Neural cell (in vitro differentiated cells): ENCODE measurements at regions not wholly inside any gene's neighbourhood (a gene's known extent, or its start where the extent isn't known, plus 50 kb on each side); places are given as distances from the start of the nearest gene placed in this dataset.

Source experiments
- H2AFZ ChIP-seq: fragments of 200-600, 300-800 bp; sonication (generic), shearing (Covaris generic); 2 replicates; pipeline ENCODE4 v1.6.0; 2014; ENCODE audit warnings: low read depth, mild to moderate bottlenecking, antibody characterized with exemption, low read length, moderate library complexity
- H3F3A ChIP-seq: fragments of 200-600 bp; shearing (Covaris generic); 2 replicates; pipeline ENCODE4 v1.6.1; 2016; ENCODE audit warnings: mild to moderate bottlenecking, moderate library complexity, mixed read lengths, antibody characterized with exemption, low read length; ENCODE audit not compliant: insufficient read depth, poor library complexity, severe bottlenecking
- H3K27ac ChIP-seq: fragments of 200-600, 300-800 bp; sonication (generic), shearing (Covaris generic); 2 replicates; pipeline ENCODE4 v1.5.1; 2014; ENCODE audit warnings: mild to moderate bottlenecking, low read length, moderate library complexity
- H3K27me3 ChIP-seq: fragments of 300-800, 200-600 bp; sonication (generic), shearing (Covaris generic); 2 replicates; pipeline ENCODE4 v1.6.0; 2014; ENCODE audit warnings: mild to moderate bottlenecking, low read depth, low read length, moderate library complexity; ENCODE audit not compliant: insufficient read depth
- H3K36me3 ChIP-seq: fragments of 300-800, 200-600 bp; sonication (generic), shearing (Covaris generic); 2 replicates; pipeline ENCODE4 v1.5.1; 2014; ENCODE audit warnings: mild to moderate bottlenecking, antibody characterized with exemption, low read length, moderate library complexity; ENCODE audit not compliant: insufficient read depth
- H3K4me2 ChIP-seq: fragments of 300-800, 200-600 bp; sonication (generic), shearing (Covaris generic); 2 replicates; pipeline ENCODE4 v1.6.0; 2014; ENCODE audit warnings: mild to moderate bottlenecking, low read length
- H3K4me3 ChIP-seq: fragments of 300-800, 200-600 bp; sonication (generic), shearing (Covaris generic); 2 replicates; pipeline ENCODE4 v1.5.1; 2014; ENCODE audit warnings: mild to moderate bottlenecking, low read length, moderate library complexity
- H3K79me2 ChIP-seq: fragments of 200-600 bp; shearing (Covaris generic); replicated peaks from 2 replicates; pipeline ENCODE4 v1.6.0; 2014; ENCODE audit warnings: mild to moderate bottlenecking, low read length, moderate library complexity; ENCODE audit not compliant: insufficient read depth
- H3K9ac ChIP-seq: fragments of 300-800, 200-600 bp; sonication (generic), shearing (Covaris generic); 2 replicates; pipeline ENCODE4 v1.6.1; 2016; ENCODE audit warnings: mild to moderate bottlenecking, low read length, mixed read lengths
- H3K9me2 ChIP-seq: fragments of 200-600 bp; shearing (Covaris generic); 2 replicates; pipeline ENCODE4 v1.6.1; 2016; ENCODE audit warnings: mild to moderate bottlenecking, low read length, mixed read lengths; ENCODE audit not compliant: insufficient read depth
- H3K9me3 ChIP-seq: fragments of 200-600, 300-800 bp; sonication (generic), shearing (Covaris generic); 2 replicates; pipeline ENCODE4 v1.6.1; 2016; ENCODE audit warnings: mild to moderate bottlenecking, mixed run types, low read length, moderate library complexity, mixed read lengths
- H4K20me1 ChIP-seq: fragments of 200-600 bp; shearing (Covaris generic); 2 replicates; pipeline ENCODE4 v1.6.1; 2016; ENCODE audit warnings: mild to moderate bottlenecking, mixed run types; ENCODE audit not compliant: insufficient read depth
- CTCF ChIP-seq: fragments of 450-650 bp; IDR thresholded peaks from 2 replicates; pipeline ENCODE4 v1.5.1; 2014; ENCODE audit warnings: antibody characterized with exemption, mild to moderate bottlenecking, moderate library complexity; ENCODE audit not compliant: poor library complexity, severe bottlenecking
- EP300 ChIP-seq: fragments of 450-650 bp; conservative IDR thresholded peaks from 2 replicates; pipeline ENCODE4 v1.6.1; 2014; ENCODE audit warnings: antibody characterized with exemption, mild to moderate bottlenecking, moderate library complexity; ENCODE audit not compliant: poor library complexity, severe bottlenecking
- EZH2 ChIP-seq: fragments of 200-600, 300-800 bp; shearing (Covaris generic), sonication (generic); IDR thresholded peaks from 2 replicates; pipeline ENCODE4 v1.6.1; 2014; ENCODE audit warnings: antibody characterized with exemption, low read length, borderline replicate concordance, mild to moderate bottlenecking; ENCODE audit not compliant: insufficient read depth, poor library complexity, severe bottlenecking
- MXI1 ChIP-seq: fragments of 450-650 bp; conservative IDR thresholded peaks from 2 replicates; pipeline ENCODE4 v1.6.1; 2014; ENCODE audit warnings: antibody characterized with exemption, mild to moderate bottlenecking; ENCODE audit not compliant: poor library complexity, severe bottlenecking
- POLR2AphosphoS5 ChIP-seq: IDR thresholded peaks from 2 replicates; pipeline ENCODE4 v1.6.1; 2012
- RAD21 ChIP-seq: fragments of 450-650 bp; conservative IDR thresholded peaks from 2 replicates; pipeline ENCODE4 v1.6.1; 2014; ENCODE audit warnings: antibody characterized with exemption, mild to moderate bottlenecking, moderate library complexity
- SMC3 ChIP-seq: fragments of 450-650 bp; conservative IDR thresholded peaks from 2 replicates; pipeline ENCODE4 v1.6.1; 2014; ENCODE audit warnings: antibody characterized with exemption, mild to moderate bottlenecking, moderate library complexity; ENCODE audit not compliant: poor library complexity
- TAF1 ChIP-seq: IDR thresholded peaks from 2 replicates; pipeline ENCODE4 v1.6.1; 2012; ENCODE audit warnings: low read depth
- TF ChIP-seq, protein P1 (sequence below): IDR thresholded peaks from 2 replicates; pipeline ENCODE4 v1.6.1; 2012; ENCODE audit warnings: borderline replicate concordance

DNA sequence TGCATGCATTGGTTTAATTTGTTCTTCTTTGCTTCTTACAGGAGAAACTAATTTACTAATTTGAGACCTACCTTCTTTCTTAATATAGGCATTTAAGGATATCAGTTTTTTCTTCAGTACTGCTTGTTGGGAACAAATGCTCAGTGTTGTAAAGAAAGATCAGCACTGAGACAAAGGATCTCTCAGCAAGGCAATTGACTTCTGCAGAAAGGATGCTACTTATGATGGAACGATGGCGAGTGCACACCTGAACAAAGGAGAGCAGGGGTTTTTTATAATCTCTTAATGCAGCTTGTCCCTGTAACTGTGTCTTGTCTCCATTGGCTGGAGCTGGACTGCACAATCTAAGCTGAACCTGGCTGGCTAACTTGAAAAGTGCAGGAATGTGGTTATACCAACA, 64.2 kb downstream of the RPP21 start:
- Histone ChIP-seq H3K9me3 (no peaks in the 10 kb centered on the region), H3K4me3 (no peak overlapping the region), H2AFZ (no peak overlapping the region), H3K27me3 (no peaks in the 10 kb centered on the region), H3F3A (no peaks in the 10 kb centered on the region), H4K20me1 (no peaks in the 10 kb centered on the region), H3K27ac (no peak overlapping the region), H3K9me2 (no peaks in the 10 kb centered on the region), H3K9ac (no peak overlapping the region), H3K36me3 (no peaks in the 10 kb centered on the region), H3K4me2 (no peak overlapping the region), H3K79me2 (no peaks in the 10 kb centered on the region)
- no peak for TF ChIP-seq RAD21
- TF ChIP-seq, protein P1, sequence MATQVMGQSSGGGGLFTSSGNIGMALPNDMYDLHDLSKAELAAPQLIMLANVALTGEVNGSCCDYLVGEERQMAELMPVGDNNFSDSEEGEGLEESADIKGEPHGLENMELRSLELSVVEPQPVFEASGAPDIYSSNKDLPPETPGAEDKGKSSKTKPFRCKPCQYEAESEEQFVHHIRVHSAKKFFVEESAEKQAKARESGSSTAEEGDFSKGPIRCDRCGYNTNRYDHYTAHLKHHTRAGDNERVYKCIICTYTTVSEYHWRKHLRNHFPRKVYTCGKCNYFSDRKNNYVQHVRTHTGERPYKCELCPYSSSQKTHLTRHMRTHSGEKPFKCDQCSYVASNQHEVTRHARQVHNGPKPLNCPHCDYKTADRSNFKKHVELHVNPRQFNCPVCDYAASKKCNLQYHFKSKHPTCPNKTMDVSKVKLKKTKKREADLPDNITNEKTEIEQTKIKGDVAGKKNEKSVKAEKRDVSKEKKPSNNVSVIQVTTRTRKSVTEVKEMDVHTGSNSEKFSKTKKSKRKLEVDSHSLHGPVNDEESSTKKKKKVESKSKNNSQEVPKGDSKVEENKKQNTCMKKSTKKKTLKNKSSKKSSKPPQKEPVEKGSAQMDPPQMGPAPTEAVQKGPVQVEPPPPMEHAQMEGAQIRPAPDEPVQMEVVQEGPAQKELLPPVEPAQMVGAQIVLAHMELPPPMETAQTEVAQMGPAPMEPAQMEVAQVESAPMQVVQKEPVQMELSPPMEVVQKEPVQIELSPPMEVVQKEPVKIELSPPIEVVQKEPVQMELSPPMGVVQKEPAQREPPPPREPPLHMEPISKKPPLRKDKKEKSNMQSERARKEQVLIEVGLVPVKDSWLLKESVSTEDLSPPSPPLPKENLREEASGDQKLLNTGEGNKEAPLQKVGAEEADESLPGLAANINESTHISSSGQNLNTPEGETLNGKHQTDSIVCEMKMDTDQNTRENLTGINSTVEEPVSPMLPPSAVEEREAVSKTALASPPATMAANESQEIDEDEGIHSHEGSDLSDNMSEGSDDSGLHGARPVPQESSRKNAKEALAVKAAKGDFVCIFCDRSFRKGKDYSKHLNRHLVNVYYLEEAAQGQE, result no peak
- TF ChIP-seq CTCF, result no peak
- no peak for TF ChIP-seq SMC3
- no peak for TF ChIP-seq TAF1
- no peak for TF ChIP-seq EP300
- no peak for TF ChIP-seq POLR2AphosphoS5
- TF ChIP-seq MXI1, result no peak
- no peak for TF ChIP-seq EZH2

- no peak overlapping the region for H3K4me3 ChIP-seq
- H3K4me2 ChIP-seq, result no peak overlapping the region
- no peak overlapping the region for H2AFZ ChIP-seq
- no peak for TF ChIP-seq POLR2AphosphoS5
- TF ChIP-seq TAF1, result no peak
- peak; percentile 59 for TF ChIP-seq CTCF
- TF ChIP-seq MXI1, result no peak
- no peak for TF ChIP-seq EZH2
- peak; percentile 28 for TF ChIP-seq RAD21
- TF ChIP-seq, protein P1, result no peak
- peak; percentile 37 for TF ChIP-seq SMC3
- TF ChIP-seq EP300, result no peak
- H3K27ac ChIP-seq, result no peak overlapping the region
- no peaks in the 10 kb centered on the region for H3K79me2 ChIP-seq
- no peaks in the 10 kb centered on the region for H3F3A ChIP-seq
- H3K9ac ChIP-seq, result no peak overlapping the region
- no peaks in the 10 kb centered on the region for H3K36me3 ChIP-seq
- H4K20me1 ChIP-seq, result no peaks in the 10 kb centered on the region
- H3K27me3 ChIP-seq, result no peaks in the 10 kb centered on the region
- H3K9me3 ChIP-seq, result no peaks in the 10 kb centered on the region
- no peaks in the 10 kb centered on the region for H3K9me2 ChIP-seq
Measured at GRCh38 chr6:30411515-30412207, 66.7 kb downstream of the RPP21 start.
